ENCODE measurements at regions not wholly inside any gene's neighbourhood (a gene's known extent, or its start where the extent isn't known, plus 50 kb on each side); places are given as distances from the start of the nearest gene placed in this dataset.

- DNase-seq (ENCODE audit: low spot score), result no peak
- Histone ChIP-seq H3K36me3 (replicated peaks; ENCODE audit: insufficient read depth, low read depth) (no peaks in the 10 kb centered on the region), H3K9me3 (ENCODE audit: low read depth) (no peaks in the 10 kb centered on the region), H3K79me2 (no peaks in the 10 kb centered on the region), H3K9me2 (replicated peaks; ENCODE audit: insufficient read depth) (no peaks in the 10 kb centered on the region), H3K27ac (no peak overlapping the region), H2AFZ (no peak overlapping the region), H3K4me3 (no peak overlapping the region), H3K4me2 (no peak overlapping the region), H3K4me1 (ENCODE audit: insufficient read depth) (no peaks in the 10 kb centered on the region), H4K20me1 (ENCODE audit: insufficient read depth, poor library complexity, severe bottlenecking) (no peaks in the 10 kb centered on the region), H3K27me3 (no peaks in the 10 kb centered on the region)
- 78% methylated on average over 9 of the region's 9 CpGs for WGBS (ENCODE audit: low lambda C conversion rate, missing lambda C conversion rate)
- TF ChIP-seq EZH2 (IDR thresholded peaks at IDR 0.05; ENCODE audit: borderline replicate concordance) (no peak), EZH2phosphoT487 (IDR thresholded peaks at IDR 0.05; ENCODE audit: low read depth, severe bottlenecking, unreplicated experiment) (no peak)
- TF ChIP-seq, protein P1, sequence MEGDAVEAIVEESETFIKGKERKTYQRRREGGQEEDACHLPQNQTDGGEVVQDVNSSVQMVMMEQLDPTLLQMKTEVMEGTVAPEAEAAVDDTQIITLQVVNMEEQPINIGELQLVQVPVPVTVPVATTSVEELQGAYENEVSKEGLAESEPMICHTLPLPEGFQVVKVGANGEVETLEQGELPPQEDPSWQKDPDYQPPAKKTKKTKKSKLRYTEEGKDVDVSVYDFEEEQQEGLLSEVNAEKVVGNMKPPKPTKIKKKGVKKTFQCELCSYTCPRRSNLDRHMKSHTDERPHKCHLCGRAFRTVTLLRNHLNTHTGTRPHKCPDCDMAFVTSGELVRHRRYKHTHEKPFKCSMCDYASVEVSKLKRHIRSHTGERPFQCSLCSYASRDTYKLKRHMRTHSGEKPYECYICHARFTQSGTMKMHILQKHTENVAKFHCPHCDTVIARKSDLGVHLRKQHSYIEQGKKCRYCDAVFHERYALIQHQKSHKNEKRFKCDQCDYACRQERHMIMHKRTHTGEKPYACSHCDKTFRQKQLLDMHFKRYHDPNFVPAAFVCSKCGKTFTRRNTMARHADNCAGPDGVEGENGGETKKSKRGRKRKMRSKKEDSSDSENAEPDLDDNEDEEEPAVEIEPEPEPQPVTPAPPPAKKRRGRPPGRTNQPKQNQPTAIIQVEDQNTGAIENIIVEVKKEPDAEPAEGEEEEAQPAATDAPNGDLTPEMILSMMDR (IDR thresholded peaks at IDR 0.05; ENCODE audit: poor library complexity), result no peak
These were observed 134.5 kb downstream of the INHBB start for GRCh38 chr2:120480346-120480902.

DNA sequence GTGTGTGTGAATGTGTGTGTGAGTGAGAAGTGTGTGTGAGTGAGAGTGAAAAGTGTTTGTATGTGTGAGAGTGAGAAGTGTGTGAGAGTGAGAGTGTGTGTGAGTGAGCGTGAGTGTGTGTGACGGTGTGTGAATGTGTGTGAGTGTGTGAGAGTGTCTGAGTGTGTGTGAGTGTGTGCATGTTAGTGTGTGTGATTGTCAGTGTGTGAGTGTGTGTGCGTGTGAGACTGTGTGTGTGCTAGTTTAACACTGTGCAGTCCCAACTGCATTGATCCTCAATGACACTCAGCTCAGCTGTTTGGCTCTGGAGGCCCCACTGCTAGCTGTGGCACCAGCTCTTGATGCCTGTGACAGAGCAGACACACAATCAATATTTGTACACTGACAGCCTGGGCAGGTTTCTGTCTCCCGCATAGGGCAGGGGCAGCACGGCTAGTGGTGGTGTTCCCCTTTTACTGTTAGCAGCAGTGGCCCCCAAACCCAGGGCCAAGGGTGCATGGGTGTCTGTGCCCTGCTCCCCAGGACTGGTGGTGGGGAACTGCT, 135.0 kb downstream of the INHBB start:
- no peaks in the 10 kb centered on the region for H4K20me1 ChIP-seq (ENCODE audit: insufficient read depth, poor library complexity, severe bottlenecking)
- no peaks in the 10 kb centered on the region for H3K79me2 ChIP-seq
- no peaks in the 10 kb centered on the region for H3K4me1 ChIP-seq (ENCODE audit: insufficient read depth)
- no peaks in the 10 kb centered on the region for H3K9me2 ChIP-seq (replicated peaks; ENCODE audit: insufficient read depth)
- no peak for DNase-seq (ENCODE audit: low spot score)
- H3K27ac ChIP-seq, result no peak overlapping the region
- H3K4me3 ChIP-seq, result no peak overlapping the region
- no peaks in the 10 kb centered on the region for H3K36me3 ChIP-seq (replicated peaks; ENCODE audit: insufficient read depth, low read depth)
- no peaks in the 10 kb centered on the region for H3K27me3 ChIP-seq
- 93% methylated on average over 5 of the region's 5 CpGs for WGBS (ENCODE audit: low lambda C conversion rate, missing lambda C conversion rate)
- H2AFZ ChIP-seq, result no peak overlapping the region
- TF ChIP-seq, protein P1 (IDR thresholded peaks at IDR 0.05; ENCODE audit: poor library complexity), result no peak
- TF ChIP-seq EZH2 (IDR thresholded peaks at IDR 0.05; ENCODE audit: borderline replicate concordance), result no peak
- TF ChIP-seq EZH2phosphoT487 (IDR thresholded peaks at IDR 0.05; ENCODE audit: low read depth, severe bottlenecking, unreplicated experiment), result no peak
- H3K9me3 ChIP-seq (ENCODE audit: low read depth), result no peaks in the 10 kb centered on the region
- no peak overlapping the region for H3K4me2 ChIP-seq

DNA sequence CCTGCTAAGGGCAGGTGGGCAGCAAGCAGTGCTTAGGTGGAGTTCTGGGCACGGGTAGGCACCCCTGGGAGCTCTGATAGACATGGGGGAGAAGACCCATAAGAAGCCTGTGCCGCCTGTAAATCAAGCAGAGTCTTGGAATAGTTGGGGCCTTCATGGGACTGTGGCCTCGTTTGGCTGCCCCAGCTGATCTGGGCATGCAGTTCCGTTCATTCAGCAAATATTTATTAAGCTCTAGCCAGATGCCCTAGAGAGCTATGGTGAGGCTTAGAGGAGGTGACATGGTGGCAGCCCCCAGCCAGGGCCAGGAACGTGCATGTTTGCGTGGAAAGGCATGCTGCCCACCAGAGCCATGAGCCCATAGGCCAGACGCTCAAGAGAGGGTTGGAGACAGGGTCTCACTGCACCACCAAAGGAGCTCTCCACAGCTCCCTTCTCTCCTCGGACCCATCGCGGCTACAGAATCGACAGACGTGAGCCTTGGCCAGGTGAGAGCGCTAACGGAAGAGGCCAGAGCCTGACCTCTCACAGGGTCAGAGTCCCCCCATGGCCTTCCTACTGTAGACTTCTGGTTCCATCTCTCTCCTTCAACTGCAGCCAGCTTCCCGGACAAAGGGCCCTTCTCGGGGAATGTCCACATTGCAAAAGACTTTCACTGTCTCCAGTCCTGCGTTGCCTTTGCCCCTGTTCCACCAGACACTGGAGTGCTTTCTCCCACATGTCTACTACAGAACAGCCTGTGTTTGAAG, 135.7 kb downstream of the INHBB start:
- H3K36me3 ChIP-seq (replicated peaks; ENCODE audit: insufficient read depth, low read depth), result no peaks in the 10 kb centered on the region
- WGBS (ENCODE audit: low lambda C conversion rate, missing lambda C conversion rate), result 88% methylated on average over 17 of the region's 17 CpGs
- H2AFZ ChIP-seq, result no peak overlapping the region
- H3K27ac ChIP-seq, result no peak overlapping the region
- no peaks in the 10 kb centered on the region for H3K9me3 ChIP-seq (ENCODE audit: low read depth)
- no peak for TF ChIP-seq EZH2 (IDR thresholded peaks at IDR 0.05; ENCODE audit: borderline replicate concordance)
- TF ChIP-seq, protein P1 (IDR thresholded peaks at IDR 0.05; ENCODE audit: poor library complexity), result no peak
- TF ChIP-seq EZH2phosphoT487 (IDR thresholded peaks at IDR 0.05; ENCODE audit: low read depth, severe bottlenecking, unreplicated experiment), result no peak
- H3K4me1 ChIP-seq (ENCODE audit: insufficient read depth), result no peaks in the 10 kb centered on the region
- H3K9me2 ChIP-seq (replicated peaks; ENCODE audit: insufficient read depth), result no peaks in the 10 kb centered on the region
- no peak for DNase-seq (ENCODE audit: low spot score)
- no peak overlapping the region for H3K4me3 ChIP-seq
- H3K4me2 ChIP-seq, result no peak overlapping the region
- H3K79me2 ChIP-seq, result no peaks in the 10 kb centered on the region
- no peaks in the 10 kb centered on the region for H4K20me1 ChIP-seq (ENCODE audit: insufficient read depth, poor library complexity, severe bottlenecking)
- H3K27me3 ChIP-seq, result no peaks in the 10 kb centered on the region

Measured in hepatocyte (in vitro differentiated cells).